Renal cortical epithelial cell (primary cell): ENCODE measurements at regions not wholly inside any gene's neighbourhood (a gene's known extent, or its start where the extent isn't known, plus 50 kb on each side); places are given as distances from the start of the nearest gene placed in this dataset.
"Not testable (repeated sequence)": the region's sequence is repeated elsewhere in the genome, so short reads cannot be mapped to it uniquely, and the experiment has no call there.

Experiments
- DNase-seq: peaks from one replicate; pipeline ENCODE4 v3.0.0-alpha.2; 2011; ENCODE audit warnings: low read depth

- DNase-seq, result not testable (repeated sequence)
Observed at GRCh38 chr6:78807655-78808355, 59.5 kb upstream of the IRAK1BP1 start.

- DNase-seq, result no peak
Observed at GRCh38 chr6:78808356-78808891, 58.9 kb upstream of the IRAK1BP1 start.

- no peak for DNase-seq
Observed at GRCh38 chr6:78808933-78809332, 58.4 kb upstream of the IRAK1BP1 start.

DNA sequence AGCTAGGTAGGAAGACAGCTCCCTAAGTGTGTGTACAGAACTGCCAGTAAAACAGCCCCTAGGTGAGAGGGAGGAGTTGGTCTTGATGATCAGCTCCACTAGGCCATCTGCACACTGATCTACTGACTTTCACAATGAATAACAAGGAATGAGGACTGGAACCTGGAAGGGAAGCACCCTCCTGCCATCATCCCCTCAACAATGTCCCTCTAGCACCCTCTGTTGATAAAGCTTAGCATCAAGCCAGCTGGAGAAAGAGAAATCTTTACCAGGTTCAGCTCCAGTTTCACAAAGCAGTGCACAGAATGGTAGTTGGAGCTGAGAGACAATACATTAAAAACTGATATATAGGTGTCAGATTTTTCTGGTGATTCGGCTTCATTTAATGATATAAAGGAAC, 57.2 kb upstream of the IRAK1BP1 start:
- DNase-seq, result peak; percentile 27

DNA sequence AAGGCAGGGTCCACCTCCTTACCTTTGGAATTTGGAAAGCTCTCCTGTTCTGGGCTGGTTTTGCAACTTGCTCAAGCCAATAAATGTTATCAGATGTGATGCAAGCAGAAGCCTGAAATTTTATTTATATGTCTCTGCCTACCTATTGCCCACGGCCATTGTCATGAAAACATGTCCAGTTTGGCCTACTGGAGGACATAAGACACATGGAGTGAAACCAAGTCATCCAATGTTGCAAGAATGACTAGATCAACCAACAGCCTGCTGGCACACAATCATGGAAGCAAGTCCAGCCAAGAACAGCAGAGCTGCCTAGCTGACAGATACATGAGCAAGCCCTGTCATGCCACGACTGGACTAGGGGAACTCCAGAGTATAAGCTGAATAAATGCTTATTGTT, 56.7 kb upstream of the IRAK1BP1 start:
- no peak for DNase-seq
